Hepatocyte (in vitro differentiated cells): ENCODE measurements at regions not wholly inside any gene's neighbourhood (a gene's known extent, or its start where the extent isn't known, plus 50 kb on each side); places are given as distances from the start of the nearest gene placed in this dataset.

ENCODE experiments used
- EZH2 ChIP-seq: fragments of 200-600 bp; sonication (generic); IDR thresholded peaks from 2 replicates; pipeline ENCODE4 v1.6.1; 2016; ENCODE audit warnings: antibody characterized with exemption, mild to moderate bottlenecking, borderline replicate concordance
- EZH2phosphoT487 ChIP-seq: fragments of 200-600 bp; sonication (generic); IDR thresholded peaks from one replicate; pipeline ENCODE4 v1.6.1; 2018; ENCODE audit warnings: antibody characterized with exemption, mild to moderate bottlenecking, low read depth, moderate library complexity; ENCODE audit not compliant: unreplicated experiment, severe bottlenecking
- TF ChIP-seq, protein P1 (sequence below): fragments of 200-600 bp; sonication (generic); IDR thresholded peaks from 2 replicates; pipeline ENCODE4 v1.5.1; 2016; ENCODE audit warnings: antibody characterized with exemption, mild to moderate bottlenecking; ENCODE audit not compliant: poor library complexity

GRCh38 chr1:192489748-192490147 lies 85.8 kb upstream of the RGS1 start:
- TF ChIP-seq, protein P1, sequence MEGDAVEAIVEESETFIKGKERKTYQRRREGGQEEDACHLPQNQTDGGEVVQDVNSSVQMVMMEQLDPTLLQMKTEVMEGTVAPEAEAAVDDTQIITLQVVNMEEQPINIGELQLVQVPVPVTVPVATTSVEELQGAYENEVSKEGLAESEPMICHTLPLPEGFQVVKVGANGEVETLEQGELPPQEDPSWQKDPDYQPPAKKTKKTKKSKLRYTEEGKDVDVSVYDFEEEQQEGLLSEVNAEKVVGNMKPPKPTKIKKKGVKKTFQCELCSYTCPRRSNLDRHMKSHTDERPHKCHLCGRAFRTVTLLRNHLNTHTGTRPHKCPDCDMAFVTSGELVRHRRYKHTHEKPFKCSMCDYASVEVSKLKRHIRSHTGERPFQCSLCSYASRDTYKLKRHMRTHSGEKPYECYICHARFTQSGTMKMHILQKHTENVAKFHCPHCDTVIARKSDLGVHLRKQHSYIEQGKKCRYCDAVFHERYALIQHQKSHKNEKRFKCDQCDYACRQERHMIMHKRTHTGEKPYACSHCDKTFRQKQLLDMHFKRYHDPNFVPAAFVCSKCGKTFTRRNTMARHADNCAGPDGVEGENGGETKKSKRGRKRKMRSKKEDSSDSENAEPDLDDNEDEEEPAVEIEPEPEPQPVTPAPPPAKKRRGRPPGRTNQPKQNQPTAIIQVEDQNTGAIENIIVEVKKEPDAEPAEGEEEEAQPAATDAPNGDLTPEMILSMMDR: no peak
- TF ChIP-seq EZH2phosphoT487: no peak
- TF ChIP-seq EZH2: no peak
